GM23338 (cell line): ENCODE measurements at regions not wholly inside any gene's neighbourhood (a gene's known extent, or its start where the extent isn't known, plus 50 kb on each side); places are given as distances from the start of the nearest gene placed in this dataset.

ENCODE experiments used
- ATAC-seq: fragments of 200-7000 bp; cut with Tn5 transposase; 3 replicates; pipeline ENCODE4 v1.9.1; 2020
- DNase-seq: peaks from one replicate; pipeline ENCODE4 v3.0.0-alpha.2; 2015; ENCODE audit warnings: low spot score
- H2AFZ ChIP-seq: fragments of 200-600 bp; sonication (generic); 2 replicates; pipeline ENCODE4 v1.8.0; 2016; ENCODE audit warnings: antibody characterized with exemption, mild to moderate bottlenecking, moderate library complexity
- H3F3A ChIP-seq: fragments of 200-600 bp; sonication (generic); replicated peaks from 2 replicates; pipeline ENCODE4 v1.8.0; 2017; ENCODE audit warnings: antibody characterized with exemption, mixed run types, low read depth
- H3K27ac ChIP-seq: fragments of 200-600 bp; sonication (generic); 2 replicates; pipeline ENCODE4 v1.6.1; 2016; ENCODE audit warnings: low read depth
- H3K27me3 ChIP-seq: fragments of 200-600 bp; sonication (generic); 2 replicates; pipeline ENCODE4 v1.8.0; 2016; ENCODE audit warnings: mild to moderate bottlenecking, mixed run types, moderate library complexity; ENCODE audit not compliant: insufficient read depth
- H3K36me3 ChIP-seq: fragments of 200-600 bp; sonication (generic); 2 replicates; pipeline ENCODE4 v1.8.0; 2016; ENCODE audit warnings: mild to moderate bottlenecking; ENCODE audit not compliant: insufficient read depth
- H3K4me1 ChIP-seq: fragments of 200-600 bp; sonication (generic); 2 replicates; pipeline ENCODE4 v1.8.0; 2016; ENCODE audit warnings: mild to moderate bottlenecking, moderate library complexity; ENCODE audit not compliant: insufficient read depth
- H3K4me2 ChIP-seq: fragments of 200-600 bp; sonication (generic); 2 replicates; pipeline ENCODE4 v1.7.1; 2017; ENCODE audit warnings: mixed run types
- H3K4me3 ChIP-seq: fragments of 200-600 bp; sonication (generic); 2 replicates; pipeline ENCODE4 v1.6.1; 2016; ENCODE audit warnings: mixed run types
- H3K79me2 ChIP-seq: fragments of 200-600 bp; sonication (generic); replicated peaks from 2 replicates; pipeline ENCODE4 v1.8.0; 2017; ENCODE audit warnings: mild to moderate bottlenecking; ENCODE audit not compliant: insufficient read depth
- H3K9me2 ChIP-seq: fragments of 200-600 bp; sonication (generic); 2 replicates; pipeline ENCODE4 v1.8.0; 2017; ENCODE audit not compliant: insufficient read depth
- H4K20me1 ChIP-seq: fragments of 200-600 bp; sonication (generic); replicated peaks from 2 replicates; pipeline ENCODE4 v1.8.0; 2017; ENCODE audit warnings: mild to moderate bottlenecking; ENCODE audit not compliant: insufficient read depth
- H3K27ac Mint-ChIP-seq: 2 replicates; pipeline ENCODE4 v1.8.0; 2020; ENCODE audit warnings: inconsistent platforms, mild to moderate bottlenecking, moderate library complexity, mixed read lengths
- H3K27me3 Mint-ChIP-seq: 3 replicates; pipeline ENCODE4 v1.8.0; 2022; ENCODE audit warnings: low read depth, mild to moderate bottlenecking, moderate library complexity, mixed read lengths, inconsistent platforms; ENCODE audit not compliant: insufficient read depth, poor library complexity
- H3K36me3 Mint-ChIP-seq: 3 replicates; pipeline ENCODE4 v1.8.0; 2021; ENCODE audit warnings: low read depth, mild to moderate bottlenecking, inconsistent platforms, moderate library complexity, mixed read lengths
- H3K4me1 Mint-ChIP-seq: 3 replicates; pipeline ENCODE4 v1.8.0; 2020; ENCODE audit warnings: mild to moderate bottlenecking, inconsistent platforms, mixed read lengths
- H3K4me3 Mint-ChIP-seq: 3 replicates; pipeline ENCODE4 v1.8.0; 2021; ENCODE audit warnings: moderate library complexity, mild to moderate bottlenecking, inconsistent platforms, mixed read lengths
- H3K9me3 Mint-ChIP-seq: 3 replicates; pipeline ENCODE4 v1.8.0; 2020; ENCODE audit warnings: moderate library complexity, mild to moderate bottlenecking, inconsistent platforms, mixed read lengths
- CTCF ChIP-seq, 2 experiments: fragments of 200-600 bp in 1 of 2; sonication (generic) in 1 of 2; conservative IDR thresholded peaks; 2 replicates each; pipeline versions ENCODE4 v1.5.1 to v1.6.1; 2016 to 2017; ENCODE audit warnings: antibody characterized with exemption in 2 of 2, low read depth in 2 of 2, mild to moderate bottlenecking in 2 of 2, moderate library complexity in 1 of 2
- ETS1 ChIP-seq: IDR thresholded peaks from 2 replicates; pipeline ENCODE4 v1.6.1; 2016; ENCODE audit warnings: antibody characterized with exemption
- EZH2 ChIP-seq: fragments of 200-600 bp; sonication (generic); IDR thresholded peaks from one replicate; pipeline ENCODE4 v1.8.0; 2017; ENCODE audit warnings: antibody characterized with exemption, mild to moderate bottlenecking, low read depth; ENCODE audit not compliant: unreplicated experiment
- NANOG ChIP-seq: IDR thresholded peaks from 2 replicates; pipeline ENCODE4 v1.6.1; 2016; ENCODE audit warnings: antibody characterized with exemption, borderline replicate concordance
- POLR2AphosphoS5 ChIP-seq: IDR thresholded peaks from 2 replicates; pipeline ENCODE4 v1.6.1; 2016; ENCODE audit warnings: antibody characterized with exemption, low read depth
- REST ChIP-seq: IDR thresholded peaks from one replicate; pipeline ENCODE4 v1.6.1; 2018; ENCODE audit warnings: antibody characterized with exemption; ENCODE audit not compliant: unreplicated experiment
- ZNF114 ChIP-seq: fragments of 250-450 bp; sonication (Bioruptor Pico); IDR thresholded peaks from 2 replicates; pipeline ENCODE4 v1.5.0; 2020; ENCODE audit warnings: mild to moderate bottlenecking, moderate library complexity
- ZNF331 ChIP-seq: fragments of 250-450 bp; sonication (Bioruptor Pico); IDR thresholded peaks from 2 replicates; pipeline ENCODE4 v1.5.0; 2020; ENCODE audit warnings: low read depth, mild to moderate bottlenecking, moderate library complexity
- ZNF462 ChIP-seq: fragments of 250-450 bp; sonication (Bioruptor Pico); IDR thresholded peaks from 2 replicates; pipeline ENCODE4 v1.5.0; 2020; ENCODE audit warnings: mild to moderate bottlenecking, moderate library complexity

GRCh38 chr9:82147798-82148425 lies 159.3 kb downstream of the SPATA31D1 start:
- no peaks in the 10 kb centered on the region for H3K36me3 Mint-ChIP-seq
- no peaks in the 10 kb centered on the region for H4K20me1 ChIP-seq
- H3K9me2 ChIP-seq, result 0 out of 2 replicates have a peak, but pooled peaks cover 9% of the 10 kb centered on the region
- TF ChIP-seq EZH2 (no peak), POLR2AphosphoS5 (no peak), NANOG (no peak), ZNF331 (CRISPR knock-in tag) (no peak), CTCF (conservative IDR thresholded peaks at IDR 0.05; ENCODE audit: low read depth in 2 of 2) (no peak), ZNF114 (CRISPR knock-in tag) (no peak)
- no peak for DNase-seq
- no peaks in the 10 kb centered on the region for H3K4me1 ChIP-seq
- ATAC-seq, result no peak
- no peaks in the 10 kb centered on the region for H3K79me2 ChIP-seq
- no peaks in the 10 kb centered on the region for H3K9me3 Mint-ChIP-seq
- H3F3A ChIP-seq, result no peaks in the 10 kb centered on the region
- H3K4me1 Mint-ChIP-seq, result no peaks in the 10 kb centered on the region; the same call in 1 of the 3 replicates
- H3K4me3 Mint-ChIP-seq, result no peak overlapping the region
- no peak overlapping the region for H3K27ac ChIP-seq
- H3K27me3 ChIP-seq, result no peaks in the 10 kb centered on the region
- no peaks in the 10 kb centered on the region for H3K36me3 ChIP-seq
- no peak overlapping the region for H3K4me3 ChIP-seq
- no peak overlapping the region for H2AFZ ChIP-seq
- H3K27ac Mint-ChIP-seq, result no peak overlapping the region
- no peak overlapping the region for H3K4me2 ChIP-seq
- peaks cover 1% of the 10 kb centered on the region for H3K27me3 Mint-ChIP-seq

GRCh38 chr9:82148426-82148810 lies 159.8 kb downstream of the SPATA31D1 start:
- no peaks in the 10 kb centered on the region for H3K9me3 Mint-ChIP-seq
- no peak overlapping the region for H3K27ac ChIP-seq
- no peak overlapping the region for H3K4me3 ChIP-seq
- H3K9me2 ChIP-seq, result 0 out of 2 replicates have a peak, but pooled peaks cover 9% of the 10 kb centered on the region
- H3K27me3 Mint-ChIP-seq, result peaks cover 1% of the 10 kb centered on the region
- H3K27me3 ChIP-seq, result no peaks in the 10 kb centered on the region
- no peak overlapping the region for H3K27ac Mint-ChIP-seq
- no peak overlapping the region for H2AFZ ChIP-seq
- H3K4me2 ChIP-seq, result no peak overlapping the region
- H3K36me3 ChIP-seq, result no peaks in the 10 kb centered on the region
- H3F3A ChIP-seq, result no peaks in the 10 kb centered on the region
- H3K4me1 Mint-ChIP-seq, result no peaks in the 10 kb centered on the region; the same call in 1 of the 3 replicates
- ATAC-seq (no peak), DNase-seq (no peak)
- H4K20me1 ChIP-seq, result no peaks in the 10 kb centered on the region
- H3K79me2 ChIP-seq, result no peaks in the 10 kb centered on the region
- no peaks in the 10 kb centered on the region for H3K4me1 ChIP-seq
- H3K36me3 Mint-ChIP-seq, result no peaks in the 10 kb centered on the region
- no peak overlapping the region for H3K4me3 Mint-ChIP-seq
- no peak for TF ChIP-seq REST
- TF ChIP-seq ZNF462 (CRISPR knock-in tag), result no peak
- TF ChIP-seq ETS1, result no peak
- TF ChIP-seq ZNF114 (CRISPR knock-in tag), result no peak
